ENCODE measurements at regions not wholly inside any gene's neighbourhood (a gene's known extent, or its start where the extent isn't known, plus 50 kb on each side); places are given as distances from the start of the nearest gene placed in this dataset.

- no peak for ATAC-seq
- DNase-seq: no peak
Measured at GRCh38 chr4:113849771-113850170, 88.2 kb upstream of the CAMK2D start.

GRCh38 chr4:113847710-113848109 is 86.2 kb upstream of the CAMK2D start:
- DNase-seq (no peak), ATAC-seq (no peak)

- no peak for ATAC-seq
- DNase-seq: no peak
Measured at GRCh38 chr4:113846433-113846832, 84.9 kb upstream of the CAMK2D start.

- DNase-seq: no peak
- no peak for ATAC-seq
Measured at GRCh38 chr4:113845138-113845537, 83.6 kb upstream of the CAMK2D start.

- ATAC-seq: no peak
- DNase-seq: no peak
Measured at GRCh38 chr4:113844369-113844768, 82.8 kb upstream of the CAMK2D start.

GRCh38 chr4:113840861-113841260 is 79.3 kb upstream of the CAMK2D start:
- ATAC-seq (no peak), DNase-seq (no peak)

- ATAC-seq (no peak), DNase-seq (no peak)
Measured at GRCh38 chr4:113838460-113838859, 76.9 kb upstream of the CAMK2D start.

- ATAC-seq (peak; percentile 63), DNase-seq (no peak)
Measured at GRCh38 chr4:113837397-113837796, 75.9 kb upstream of the CAMK2D start.

GRCh38 chr4:113835005-113835404 is 73.5 kb upstream of the CAMK2D start:
- DNase-seq (no peak), ATAC-seq (no peak)

GRCh38 chr4:113834298-113834697 is 72.8 kb upstream of the CAMK2D start:
- ATAC-seq (no peak), DNase-seq (no peak)

- DNase-seq (no peak), ATAC-seq (no peak)
Measured at GRCh38 chr4:113832803-113833202, 71.3 kb upstream of the CAMK2D start.

- peak; percentile 32 for ATAC-seq
- DNase-seq: no peak
Measured at GRCh38 chr4:113831457-113831856, 69.9 kb upstream of the CAMK2D start.

- DNase-seq (no peak), ATAC-seq (no peak)
Measured at GRCh38 chr4:113828702-113829101, 67.2 kb upstream of the CAMK2D start.

- ATAC-seq (no peak), DNase-seq (no peak)
Measured at GRCh38 chr4:113827285-113827684, 65.7 kb upstream of the CAMK2D start.

GRCh38 chr4:113826421-113826820 is 64.9 kb upstream of the CAMK2D start:
- ATAC-seq (no peak), DNase-seq (no peak)

- peak; percentile 13 for DNase-seq
- ATAC-seq: peak; percentile 52
Measured at GRCh38 chr4:113825272-113825671, 63.7 kb upstream of the CAMK2D start.

- DNase-seq (no peak), ATAC-seq (no peak)
Measured at GRCh38 chr4:113824396-113824795, 62.9 kb upstream of the CAMK2D start.

GRCh38 chr4:113823291-113823659 is 61.7 kb upstream of the CAMK2D start:
- ATAC-seq: no peak
- DNase-seq: no peak

GRCh38 chr4:113822555-113823290 is 61.2 kb upstream of the CAMK2D start:
- peak; percentile 83 for ATAC-seq

GRCh38 chr4:113821856-113822255 is 60.3 kb upstream of the CAMK2D start:
- DNase-seq (no peak), ATAC-seq (no peak)

More at GRCh38 chr4:113822555-113823290, 61.2 kb upstream of the CAMK2D start:
- DNase-seq: no peak

GRCh38 chr4:113820108-113820507 is 58.6 kb upstream of the CAMK2D start:
- DNase-seq (no peak), ATAC-seq (no peak)

GRCh38 chr4:113815826-113816225 is 54.3 kb upstream of the CAMK2D start:
- no peak for DNase-seq
- ATAC-seq: no peak

GRCh38 chr4:113811359-113811758 is 49.8 kb upstream of the CAMK2D start:
- DNase-seq (no peak), ATAC-seq (no peak)

Measured in stimulated activated naive CD8-positive, alpha-beta T cell treated with anti-CD3 and anti-CD28 coated beads, Interleukin-15, Interleukin-2, amounts not matched to agents 100 U/mL and 50 U/mL, for 24 hours (primary cell).